ENCODE measurements at regions not wholly inside any gene's neighbourhood (a gene's known extent, or its start where the extent isn't known, plus 50 kb on each side); places are given as distances from the start of the nearest gene placed in this dataset.

DNA sequence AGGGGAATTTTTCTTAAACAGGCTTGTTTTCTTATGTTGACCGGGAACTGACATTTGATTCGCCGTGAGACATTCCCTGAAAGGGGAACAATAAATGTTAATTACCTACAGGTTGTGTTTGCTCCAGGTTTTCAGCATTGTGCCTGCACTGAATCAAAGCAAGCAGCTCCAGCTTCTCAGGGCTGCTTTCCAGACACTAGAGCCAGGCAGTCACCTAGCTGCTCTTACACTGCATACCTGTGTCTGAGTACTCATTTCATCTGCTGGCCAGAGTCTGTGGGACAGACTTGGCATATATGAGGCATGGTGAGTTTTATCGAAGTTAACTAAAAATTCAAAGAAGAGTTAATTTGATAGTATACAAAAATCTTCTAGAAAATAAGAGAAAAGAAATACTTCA, 951.8 kb upstream of the MAP3K7 start:
- Histone ChIP-seq H3K9ac (replicated peaks in 1 of 4; ENCODE audit: extremely low read depth in 1 of 4, low read depth in 3 of 4, low read length in 3 of 4) (no peak overlapping the region), H2BK20ac (ENCODE audit: low read length) (no peak overlapping the region), H2BK15ac (ENCODE audit: low read length) (no peak overlapping the region), H3K79me2 (ENCODE audit: control insufficient read depth in 1 of 2, insufficient read depth in 2 of 2, low read length in 2 of 2) (no peaks in the 10 kb centered on the region), H3K27me3 (replicated peaks in 1 of 4; ENCODE audit: control insufficient read depth in 3 of 4, extremely low read depth in 1 of 4, insufficient read depth in 3 of 4, low read length in 3 of 4) (no peaks in the 10 kb centered on the region), H2AFZ (ENCODE audit: low read length) (no peak overlapping the region), H3K4me1 (replicated peaks in 1 of 4; ENCODE audit: control insufficient read depth in 3 of 4, insufficient read depth in 4 of 4, low read length in 3 of 4) (no peaks in the 10 kb centered on the region), H3K14ac (ENCODE audit: insufficient read length) (no peak overlapping the region), H3K79me1 (ENCODE audit: low read depth, low read length) (no peaks in the 10 kb centered on the region), H3K9me3 (ENCODE audit: insufficient read depth in 2 of 2, low read depth in 1 of 2, low read length in 1 of 2) (no peaks in the 10 kb centered on the region), H3K27ac (ENCODE audit: low read depth, low read length) (no peak overlapping the region), H3K18ac (ENCODE audit: extremely low read depth, low read length) (no peak overlapping the region), H4K91ac (replicated peaks; ENCODE audit: insufficient read length, low read length) (no peak overlapping the region), H3K23ac (ENCODE audit: insufficient read length) (no peak overlapping the region), H3K4me3 (ENCODE audit: extremely low read depth in 1 of 4, insufficient read depth in 2 of 4, low read depth in 3 of 4, low read length in 4 of 4) (no peak overlapping the region), H3K36me3 (ENCODE audit: control insufficient read depth in 2 of 4, insufficient read depth in 4 of 4, low read length in 3 of 4) (no peaks in the 10 kb centered on the region), H4K8ac (ENCODE audit: extremely low read depth, insufficient read depth, low read length) (no peak overlapping the region), H3K23me2 (ENCODE audit: low read depth, low read length) (no peaks in the 10 kb centered on the region), H4K20me1 (replicated peaks in 1 of 2; ENCODE audit: control insufficient read depth in 1 of 2, insufficient read depth in 2 of 2, low read length in 2 of 2) (no peaks in the 10 kb centered on the region), H2BK120ac (replicated peaks; ENCODE audit: low read depth, low read length) (no peak overlapping the region), H2AK5ac (ENCODE audit: low read depth, low read length) (no peak overlapping the region), H3K4ac (replicated peaks; ENCODE audit: insufficient read length, low read depth, low read length) (no peak overlapping the region), H4K5ac (ENCODE audit: insufficient read length, low read depth, low read length) (no peak overlapping the region), H2BK12ac (ENCODE audit: low read depth, low read length) (no peak overlapping the region), H2BK5ac (ENCODE audit: low read depth, low read length) (no peak overlapping the region), H3K56ac (replicated peaks; ENCODE audit: insufficient read length, low read depth, low read length) (no peak overlapping the region), H3K4me2 (ENCODE audit: insufficient read depth in 1 of 2, low read depth in 2 of 2, low read length in 2 of 2) (no peak overlapping the region)
- TF ChIP-seq POLR2A (IDR thresholded peaks at IDR 0.05; ENCODE audit: control extremely low read depth in 1 of 2, low read depth in 2 of 2, low read length in 2 of 2) = no peak
- ChIA-PET CTCF (ENCODE audit: partially characterized antibody) (interaction anchor here (0.6 kb wide), 1 partner anchor 262 kb away, joined by 3 read pairs; no protein-coding TSS in a partner anchor), POLR2A (ENCODE audit: partially characterized antibody) (no interaction called here)
- DNase-seq (ENCODE audit: low read depth in 1 of 2, low spot score in 2 of 2) = no peak
- no peak for FAIRE-seq
- WGBS, 2 experiments (ENCODE audit: extremely low coverage in 1 of 2, insufficient coverage in 1 of 2, insufficient read length in 1 of 2, insufficient replicate concordance in 2 of 2, low coverage in 1 of 2, low lambda C conversion rate in 2 of 2, missing lambda C conversion rate in 1 of 2) = 90% methylated on average over 3 of the region's 4 CpGs; no CpG with 5 or more reads in 1 of the 2 experiments

Data from H1 (cell line).